Activated naive CD4-positive, alpha-beta T cell treated with anti-CD3 and anti-CD28 coated beads, Interleukin-2, amount 50 U/mL, for 24 hours (primary cell): ENCODE measurements at regions not wholly inside any gene's neighbourhood (a gene's known extent, or its start where the extent isn't known, plus 50 kb on each side); places are given as distances from the start of the nearest gene placed in this dataset.

ENCODE experiments used
- H3K27ac Mint-ChIP-seq: one replicate; pipeline ENCODE4 v1.8.0; 2021; ENCODE audit warnings: mild to moderate bottlenecking, mixed read lengths
- H3K27me3 Mint-ChIP-seq: one replicate; pipeline ENCODE4 v1.8.0; 2021; ENCODE audit warnings: mixed read lengths
- H3K36me3 Mint-ChIP-seq: one replicate; pipeline ENCODE4 v1.8.0; 2021; ENCODE audit warnings: mixed read lengths
- H3K4me1 Mint-ChIP-seq: one replicate; pipeline ENCODE4 v1.8.0; 2021; ENCODE audit warnings: mixed read lengths
- H3K4me3 Mint-ChIP-seq: one replicate; pipeline ENCODE4 v1.8.0; 2021; ENCODE audit warnings: mild to moderate bottlenecking, mixed read lengths
- H3K9me3 Mint-ChIP-seq: one replicate; pipeline ENCODE4 v1.8.0; 2021; ENCODE audit warnings: mixed read lengths

DNA sequence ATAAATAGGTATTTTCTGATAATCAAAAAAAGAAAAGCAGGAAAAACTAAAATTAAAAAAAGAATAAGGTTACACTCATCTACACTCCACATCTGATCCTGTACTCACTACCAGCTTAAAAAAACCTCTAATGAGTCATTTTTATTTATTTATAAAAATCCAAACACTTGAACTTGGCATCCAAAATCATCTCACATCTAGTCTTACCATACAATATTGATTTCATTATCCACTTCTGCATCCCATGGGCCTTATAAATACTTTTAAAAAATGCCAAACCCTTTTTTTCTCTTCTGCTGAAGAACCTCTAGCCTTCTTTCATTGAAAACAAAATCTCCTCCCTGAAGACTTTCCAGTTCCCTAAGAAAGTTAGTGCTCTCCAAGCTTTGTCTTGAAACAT, 109.7 kb downstream of the TMTC3 start:
- no peak overlapping the region for H3K27ac Mint-ChIP-seq
- no peaks in the 10 kb centered on the region for H3K27me3 Mint-ChIP-seq
- H3K4me1 Mint-ChIP-seq = no peaks in the 10 kb centered on the region
- H3K36me3 Mint-ChIP-seq = no peaks in the 10 kb centered on the region
- H3K4me3 Mint-ChIP-seq = no peak overlapping the region
- no peaks in the 10 kb centered on the region for H3K9me3 Mint-ChIP-seq

DNA sequence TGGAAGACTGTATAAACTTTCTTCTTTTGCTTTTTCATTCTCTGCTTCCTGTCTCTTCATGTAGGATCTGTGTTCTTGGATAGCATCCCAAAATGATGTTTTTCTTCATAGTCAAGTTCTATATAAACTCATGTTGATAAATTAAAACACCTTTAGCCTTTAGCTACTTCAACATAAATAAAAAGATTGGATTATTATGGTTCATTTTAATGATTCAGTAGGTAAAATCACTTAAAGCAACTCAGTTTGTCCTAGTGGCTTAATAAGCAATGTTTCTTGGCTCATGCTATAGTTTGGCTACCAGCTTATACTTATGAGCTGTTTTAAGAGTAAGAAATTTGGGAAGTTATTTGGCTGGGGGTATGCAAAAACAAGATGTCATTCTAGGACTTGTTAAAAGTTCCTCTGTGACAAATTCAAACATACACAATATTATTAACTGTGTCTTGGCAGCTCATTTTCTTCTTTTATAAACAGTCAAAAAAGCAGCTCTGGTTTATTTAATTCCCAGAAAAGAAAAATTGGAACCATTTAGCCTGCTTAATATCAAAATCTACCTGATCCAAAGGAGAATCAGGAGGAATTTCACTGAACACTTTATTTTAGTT, 111.4 kb downstream of the TMTC3 start:
- Mint-ChIP-seq H3K27ac (no peak overlapping the region), H3K36me3 (no peaks in the 10 kb centered on the region), H3K27me3 (peaks cover 2% of the 10 kb centered on the region), H3K4me3 (no peak overlapping the region), H3K4me1 (no peaks in the 10 kb centered on the region), H3K9me3 (no peaks in the 10 kb centered on the region)

DNA sequence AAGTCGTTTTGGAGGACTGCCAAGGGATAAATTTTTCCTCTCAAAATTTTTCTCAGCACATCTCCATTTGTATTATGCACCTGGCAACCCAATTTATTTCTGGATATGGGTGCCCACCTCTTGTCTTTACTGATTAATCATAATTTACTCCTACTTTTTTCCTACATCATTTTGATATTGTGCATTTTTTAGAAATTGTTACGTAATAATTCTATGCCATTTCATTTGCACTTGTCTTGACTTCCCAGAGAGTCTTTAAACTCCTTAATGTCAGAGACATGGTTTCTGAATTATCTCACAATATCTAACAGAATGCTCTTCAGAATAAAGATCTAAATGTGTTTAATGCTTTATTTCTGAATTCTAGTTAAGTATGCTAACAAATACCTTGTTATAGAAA, 113.1 kb downstream of the TMTC3 start:
- H3K4me3 Mint-ChIP-seq = no peak overlapping the region
- no peaks in the 10 kb centered on the region for H3K4me1 Mint-ChIP-seq
- no peaks in the 10 kb centered on the region for H3K9me3 Mint-ChIP-seq
- H3K36me3 Mint-ChIP-seq = no peaks in the 10 kb centered on the region
- H3K27ac Mint-ChIP-seq = no peak overlapping the region
- H3K27me3 Mint-ChIP-seq = peaks cover 3% of the 10 kb centered on the region

DNA sequence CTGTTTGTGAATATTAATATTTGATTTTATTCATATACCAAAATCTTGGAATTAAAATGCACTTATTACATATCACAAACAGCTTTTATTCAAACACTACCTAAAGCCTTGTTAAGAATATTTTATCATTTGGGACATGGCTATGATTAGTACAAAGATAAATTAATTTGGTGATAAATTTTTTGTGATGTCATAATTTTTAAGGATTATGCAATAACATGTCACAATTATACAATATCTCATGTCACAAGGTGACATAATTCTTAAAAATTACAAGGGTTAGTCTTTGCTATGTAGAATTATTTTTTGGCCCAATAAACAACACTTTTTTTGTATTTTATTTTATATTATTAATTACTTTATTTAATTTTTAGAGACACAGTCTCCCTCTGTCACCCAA, 113.7 kb downstream of the TMTC3 start:
- Mint-ChIP-seq H3K4me1 (no peaks in the 10 kb centered on the region), H3K27ac (no peak overlapping the region), H3K4me3 (no peak overlapping the region), H3K36me3 (no peaks in the 10 kb centered on the region), H3K27me3 (peaks cover 4% of the 10 kb centered on the region), H3K9me3 (no peaks in the 10 kb centered on the region)

DNA sequence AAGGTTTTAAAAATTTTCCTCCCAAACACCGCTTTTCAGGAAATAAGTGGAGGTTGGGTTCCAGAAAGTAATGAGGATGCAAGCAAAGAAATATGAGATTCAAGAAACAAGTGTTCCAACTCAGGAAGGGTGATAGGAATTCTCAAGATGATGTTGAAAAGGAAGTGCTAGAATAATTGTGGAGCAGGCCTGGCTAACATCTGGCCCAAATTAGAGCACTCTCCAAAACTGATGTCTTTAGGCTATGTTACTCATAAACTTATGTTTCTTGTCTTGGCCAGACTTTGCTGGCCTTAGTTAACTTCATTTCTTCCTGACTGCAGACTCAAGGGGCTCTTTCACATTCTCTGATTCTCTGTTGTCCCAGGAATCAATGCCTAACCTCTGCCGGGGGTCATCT, 116.3 kb downstream of the TMTC3 start:
- H3K9me3 Mint-ChIP-seq = no peaks in the 10 kb centered on the region
- H3K4me1 Mint-ChIP-seq = no peaks in the 10 kb centered on the region
- H3K27me3 Mint-ChIP-seq = peaks cover 4% of the 10 kb centered on the region
- H3K4me3 Mint-ChIP-seq = no peak overlapping the region
- H3K27ac Mint-ChIP-seq = no peak overlapping the region
- H3K36me3 Mint-ChIP-seq = no peaks in the 10 kb centered on the region

DNA sequence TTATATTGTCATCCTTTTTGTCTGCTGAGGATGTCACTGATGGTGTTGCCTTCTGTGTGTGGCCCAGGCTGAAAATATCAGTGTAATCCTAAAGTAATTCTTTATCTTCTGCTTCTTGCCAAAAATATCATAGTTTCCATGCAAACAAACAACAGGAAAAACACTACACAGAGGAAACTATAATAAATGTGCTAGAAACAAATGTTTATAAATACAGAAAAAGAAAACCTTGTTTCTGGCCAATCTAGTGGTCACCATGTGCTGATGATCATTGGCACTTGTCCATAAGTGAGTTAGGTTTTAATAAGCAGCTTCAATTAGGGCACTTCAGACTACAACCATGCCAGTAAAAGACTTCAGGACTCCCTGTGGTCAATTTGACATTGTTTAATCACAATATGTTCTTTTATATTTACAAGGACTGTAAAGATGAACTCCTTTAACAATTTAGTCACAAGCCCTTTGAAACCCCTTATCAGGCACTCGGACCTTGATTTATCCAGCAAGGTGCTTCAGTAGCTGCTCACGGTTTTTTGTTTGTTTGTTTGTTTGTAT, 124.8 kb downstream of the TMTC3 start:
- Mint-ChIP-seq H3K9me3 (no peaks in the 10 kb centered on the region), H3K4me3 (no peak overlapping the region), H3K36me3 (no peaks in the 10 kb centered on the region), H3K27me3 (no peaks in the 10 kb centered on the region), H3K4me1 (no peaks in the 10 kb centered on the region), H3K27ac (no peak overlapping the region)

DNA sequence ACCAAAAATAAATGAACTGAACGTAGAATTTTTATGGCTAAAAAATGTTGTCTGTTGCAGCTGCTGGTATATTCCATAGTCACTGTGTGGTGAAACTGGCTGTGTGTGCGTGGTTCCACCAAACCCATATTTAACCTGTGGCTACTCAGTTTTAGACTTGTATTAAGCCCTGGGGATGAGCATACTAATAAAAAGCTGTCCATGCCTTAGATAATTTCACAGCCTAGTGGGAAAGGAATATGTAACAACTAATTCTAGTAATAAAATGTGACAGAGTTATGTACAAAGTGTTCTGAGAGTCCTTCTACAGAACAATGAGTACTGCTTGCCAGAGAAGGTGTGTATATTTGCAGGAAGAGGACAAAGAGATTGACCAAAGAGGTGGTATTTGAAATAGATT, 125.5 kb downstream of the TMTC3 start:
- Mint-ChIP-seq H3K4me1 (no peaks in the 10 kb centered on the region), H3K36me3 (no peaks in the 10 kb centered on the region), H3K27ac (no peak overlapping the region), H3K4me3 (no peak overlapping the region), H3K9me3 (no peaks in the 10 kb centered on the region), H3K27me3 (no peaks in the 10 kb centered on the region)

DNA sequence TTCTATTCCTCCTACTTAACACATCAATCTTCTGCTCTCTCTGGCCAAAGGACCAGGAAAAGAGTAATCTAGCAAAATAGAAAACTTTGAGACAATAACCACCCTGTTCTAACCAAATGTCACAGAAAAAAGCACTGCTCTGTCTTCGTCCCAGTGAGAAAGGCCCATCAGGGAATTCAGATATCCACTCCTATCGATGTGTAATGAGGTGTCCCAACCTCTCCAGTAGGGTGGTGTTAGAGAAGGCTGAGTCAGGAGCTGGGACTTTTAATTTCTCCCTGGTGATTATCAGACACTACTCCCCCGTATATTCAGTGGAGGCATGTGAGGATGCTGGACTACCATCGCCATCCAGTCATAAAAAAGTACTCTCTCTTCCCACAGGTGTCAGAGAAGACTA, 130.3 kb downstream of the TMTC3 start:
- H3K36me3 Mint-ChIP-seq = no peaks in the 10 kb centered on the region
- no peak overlapping the region for H3K4me3 Mint-ChIP-seq
- H3K27ac Mint-ChIP-seq = no peak overlapping the region
- no peaks in the 10 kb centered on the region for H3K4me1 Mint-ChIP-seq
- H3K27me3 Mint-ChIP-seq = no peaks in the 10 kb centered on the region
- no peaks in the 10 kb centered on the region for H3K9me3 Mint-ChIP-seq

DNA sequence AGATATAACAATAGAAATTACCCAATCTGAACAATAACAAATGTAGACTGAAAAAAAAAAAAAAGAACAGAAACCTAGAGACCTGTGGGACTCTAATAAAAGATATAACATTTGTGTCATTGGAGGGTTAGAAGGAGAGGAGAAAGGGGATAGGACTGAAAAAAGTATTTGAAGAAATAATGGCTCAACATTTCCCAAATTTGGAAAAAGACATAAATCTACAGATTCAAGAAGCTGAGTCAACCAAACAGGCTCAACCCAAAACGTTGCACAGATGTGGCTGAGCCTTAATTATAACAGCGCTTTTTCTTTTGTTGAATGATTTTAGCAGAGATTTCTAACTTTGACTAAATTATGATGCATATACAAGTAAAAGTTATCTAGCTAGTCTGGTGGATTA, 131.3 kb downstream of the TMTC3 start:
- H3K27ac Mint-ChIP-seq = no peak overlapping the region
- no peaks in the 10 kb centered on the region for H3K4me1 Mint-ChIP-seq
- no peak overlapping the region for H3K4me3 Mint-ChIP-seq
- no peaks in the 10 kb centered on the region for H3K9me3 Mint-ChIP-seq
- no peaks in the 10 kb centered on the region for H3K36me3 Mint-ChIP-seq
- H3K27me3 Mint-ChIP-seq = no peaks in the 10 kb centered on the region

DNA sequence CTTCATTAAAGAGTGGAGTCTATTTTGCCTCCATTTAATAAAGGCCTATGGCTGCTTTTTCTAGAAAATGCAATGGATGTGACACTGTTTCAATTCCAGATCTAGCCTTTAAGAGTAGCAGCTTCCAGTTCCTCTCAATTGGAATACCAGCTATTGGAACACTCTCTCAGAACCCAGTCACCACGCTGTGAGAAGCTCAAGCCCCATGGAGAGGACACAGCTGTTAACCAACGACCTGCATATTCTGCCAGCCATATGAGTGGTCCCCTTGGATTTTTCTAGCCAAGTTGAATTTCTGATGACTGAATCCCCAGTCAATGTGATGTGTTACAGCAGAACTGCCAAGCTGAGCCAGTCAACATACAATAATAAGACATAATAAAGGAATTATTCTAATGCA, 131.8 kb downstream of the TMTC3 start:
- no peak overlapping the region for H3K27ac Mint-ChIP-seq

DNA sequence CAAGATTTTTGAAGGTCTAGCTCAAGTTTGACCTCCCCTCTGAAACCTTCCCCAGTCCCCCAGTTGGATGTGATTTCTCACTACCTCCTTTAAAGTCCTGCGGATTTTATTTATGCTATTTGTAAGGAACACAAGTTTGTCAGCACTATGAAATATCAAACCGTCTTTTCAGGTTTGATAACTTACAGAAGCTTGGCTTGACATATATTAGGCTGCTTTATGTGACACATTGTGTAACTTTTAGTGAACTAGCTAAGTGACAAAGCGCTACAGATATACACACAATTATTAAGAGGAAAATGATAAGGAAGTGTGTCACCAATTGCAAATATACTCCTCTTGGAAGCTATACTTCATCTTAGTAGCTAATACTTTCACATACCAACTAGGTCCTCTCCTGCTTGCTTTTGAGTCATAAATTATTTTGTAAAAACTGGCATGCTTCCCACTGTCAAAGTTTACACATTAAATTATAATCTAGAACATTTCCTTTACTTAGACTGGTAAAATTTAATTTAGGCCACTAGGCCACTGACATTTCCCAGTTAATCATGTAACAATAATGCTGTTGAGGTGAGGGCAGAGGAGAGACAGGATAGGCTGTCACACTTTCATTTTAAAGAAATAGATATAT, 149.5 kb downstream of the TMTC3 start:
- no peak overlapping the region for H3K27ac Mint-ChIP-seq
- H3K4me3 Mint-ChIP-seq = no peak overlapping the region
- H3K4me1 Mint-ChIP-seq = no peaks in the 10 kb centered on the region
- H3K9me3 Mint-ChIP-seq = peaks cover 8% of the 10 kb centered on the region
- H3K27me3 Mint-ChIP-seq = no peaks in the 10 kb centered on the region
- no peaks in the 10 kb centered on the region for H3K36me3 Mint-ChIP-seq

More for the DNA sequence above, 131.8 kb downstream of the TMTC3 start:
- no peak overlapping the region for H3K4me3 Mint-ChIP-seq
- H3K27me3 Mint-ChIP-seq = no peaks in the 10 kb centered on the region
- H3K4me1 Mint-ChIP-seq = no peaks in the 10 kb centered on the region
- no peaks in the 10 kb centered on the region for H3K9me3 Mint-ChIP-seq
- no peaks in the 10 kb centered on the region for H3K36me3 Mint-ChIP-seq

DNA sequence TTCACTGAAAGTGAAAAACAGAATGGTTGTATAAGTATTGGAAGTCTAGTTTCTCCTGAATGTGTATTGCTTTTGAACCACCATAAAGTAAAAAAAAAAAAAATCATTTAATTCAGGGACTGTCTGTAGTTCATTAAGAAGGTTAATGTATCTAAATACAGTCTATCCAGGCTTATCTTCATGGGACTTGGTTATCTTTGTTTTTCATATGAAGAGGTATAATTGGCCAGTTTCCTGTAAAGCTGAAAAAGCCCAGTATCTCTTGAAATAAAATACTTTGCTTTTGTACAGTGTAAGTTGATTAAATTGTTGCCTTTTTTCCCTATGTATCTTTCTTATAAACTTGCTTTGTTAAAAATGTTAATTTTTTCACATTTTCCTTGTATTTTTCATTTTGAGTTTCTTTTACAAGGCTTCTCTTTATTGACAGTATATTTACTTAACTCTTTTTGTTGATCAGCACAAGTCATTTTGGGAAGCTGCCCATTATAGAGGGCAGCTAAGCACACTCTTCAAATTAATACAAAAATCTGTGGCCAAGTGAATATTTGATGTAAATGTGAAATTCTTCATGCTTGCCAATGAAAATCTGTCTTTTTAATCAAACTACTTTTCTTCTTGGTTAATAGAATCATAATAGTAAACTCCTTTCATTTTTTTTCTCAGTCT, 156.0 kb downstream of the TMTC3 start:
- Mint-ChIP-seq H3K36me3 (no peaks in the 10 kb centered on the region), H3K4me1 (peaks cover 8% of the 10 kb centered on the region), H3K4me3 (no peak overlapping the region), H3K9me3 (peaks cover 4% of the 10 kb centered on the region), H3K27me3 (no peaks in the 10 kb centered on the region), H3K27ac (peak overlapping the region; percentile 26)

DNA sequence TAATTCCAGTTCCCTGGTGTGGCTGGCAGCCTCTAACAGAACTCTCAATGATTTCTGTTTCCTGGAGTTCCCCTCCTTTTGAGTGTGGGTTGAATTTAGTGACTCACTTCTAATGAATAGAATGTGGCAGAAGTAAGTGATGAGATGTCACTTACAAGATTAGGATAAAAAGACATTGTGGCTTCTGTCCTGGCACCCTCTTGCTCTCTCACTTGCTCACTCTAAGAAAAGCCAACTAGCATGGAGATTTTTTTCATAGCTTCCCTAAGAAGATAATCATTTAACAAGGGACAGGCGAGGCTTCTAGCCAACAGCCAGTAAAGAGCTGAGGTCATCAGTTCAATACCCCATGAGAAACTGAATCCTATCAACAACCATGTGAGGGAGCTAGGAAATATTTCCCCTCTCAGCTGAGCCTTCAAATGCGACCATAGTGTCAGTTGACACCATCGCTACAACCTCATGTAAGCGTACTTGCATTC, 156.7 kb downstream of the TMTC3 start:
- Mint-ChIP-seq H3K36me3 (no peaks in the 10 kb centered on the region), H3K4me1 (peaks cover 8% of the 10 kb centered on the region), H3K4me3 (no peak overlapping the region), H3K9me3 (peaks cover 4% of the 10 kb centered on the region), H3K27ac (peak overlapping the region; percentile 26), H3K27me3 (no peaks in the 10 kb centered on the region)

DNA sequence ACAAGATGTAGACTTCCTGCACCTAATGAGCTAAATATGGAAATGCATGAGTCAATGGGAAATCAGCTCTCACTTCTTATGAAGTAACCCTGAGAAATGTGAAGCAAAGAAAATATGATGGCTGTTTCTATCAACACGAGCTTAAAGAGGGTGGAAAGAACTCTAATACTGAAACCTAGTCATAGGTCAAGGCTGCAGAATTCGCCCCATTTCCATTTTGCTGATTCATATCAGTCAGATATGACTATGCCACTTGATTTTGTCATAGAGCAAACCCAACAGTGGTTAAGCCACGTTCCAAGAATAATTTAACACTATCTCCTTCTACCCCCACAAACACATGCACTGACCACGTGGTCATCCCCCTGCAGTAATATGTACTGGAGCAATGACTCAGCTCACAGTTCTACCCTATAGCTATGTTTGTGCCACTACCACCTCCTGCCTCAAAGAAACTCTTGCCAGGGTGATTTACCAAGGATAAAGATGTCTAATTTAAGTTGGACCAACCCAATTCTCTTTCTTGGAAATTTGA, 157.5 kb downstream of the TMTC3 start:
- no peak overlapping the region for H3K4me3 Mint-ChIP-seq
- H3K4me1 Mint-ChIP-seq = peaks cover 8% of the 10 kb centered on the region
- no peak overlapping the region for H3K27ac Mint-ChIP-seq
- no peaks in the 10 kb centered on the region for H3K36me3 Mint-ChIP-seq
- no peaks in the 10 kb centered on the region for H3K27me3 Mint-ChIP-seq
- peaks cover 4% of the 10 kb centered on the region for H3K9me3 Mint-ChIP-seq

DNA sequence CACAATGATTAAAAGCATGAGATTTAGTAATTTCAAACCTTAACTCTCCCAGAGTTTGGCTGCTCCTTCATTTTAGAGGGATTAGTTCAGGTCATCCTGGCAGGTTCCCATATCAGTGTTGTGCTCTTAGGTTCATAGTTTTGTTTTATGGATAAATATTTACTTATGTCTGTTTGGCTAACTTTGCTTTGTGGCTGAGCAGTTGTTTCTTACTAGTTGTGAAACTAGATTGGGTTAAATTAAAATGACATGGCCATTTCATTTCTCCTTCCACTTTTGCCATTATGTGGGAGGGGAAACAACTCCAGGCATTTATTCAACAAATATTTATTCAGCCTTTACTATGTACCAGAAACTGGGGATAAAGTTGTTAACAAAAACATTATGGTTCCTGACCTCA, 158.8 kb downstream of the TMTC3 start:
- Mint-ChIP-seq H3K4me3 (no peak overlapping the region), H3K27ac (no peak overlapping the region), H3K9me3 (peaks cover 4% of the 10 kb centered on the region), H3K36me3 (no peaks in the 10 kb centered on the region), H3K4me1 (peaks cover 8% of the 10 kb centered on the region), H3K27me3 (no peaks in the 10 kb centered on the region)

DNA sequence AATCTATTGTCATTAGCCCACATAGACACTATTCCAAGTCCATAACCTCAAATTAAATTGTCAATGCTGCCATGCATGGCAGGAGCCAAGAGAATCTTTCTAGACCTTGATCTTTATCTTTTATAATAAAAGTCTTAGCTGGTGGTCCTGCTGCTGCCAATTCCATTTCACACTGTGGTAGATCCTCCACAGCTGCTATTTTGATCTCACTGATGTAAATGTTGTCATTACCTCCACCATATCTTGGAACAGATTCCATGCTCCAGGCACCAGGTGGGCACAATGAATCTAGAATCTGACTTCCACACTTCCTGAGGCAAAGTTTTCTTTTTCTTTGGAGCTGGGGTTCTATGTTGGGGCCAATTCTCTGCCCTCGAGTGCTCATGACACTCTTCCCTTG, 161.2 kb downstream of the TMTC3 start:
- Mint-ChIP-seq H3K4me1 (peaks cover 7% of the 10 kb centered on the region), H3K4me3 (no peak overlapping the region), H3K27ac (no peak overlapping the region), H3K36me3 (no peaks in the 10 kb centered on the region), H3K9me3 (peaks cover 4% of the 10 kb centered on the region), H3K27me3 (no peaks in the 10 kb centered on the region)
